Sigmoid colon (tissue), 6 donors: ENCODE measurements at regions not wholly inside any gene's neighbourhood (a gene's known extent, or its start where the extent isn't known, plus 50 kb on each side); places are given as distances from the start of the nearest gene placed in this dataset.

Experiments
- DNase-seq: peaks from one replicate; pipeline ENCODE4 v3.0.0-alpha.2; 2019
- H3K27ac ChIP-seq, 4 donors: fragments of 200-600 bp; sonication (generic); one replicate each; pipeline ENCODE4 v1.5.1; 2016 to 2019; ENCODE audit warnings: mild to moderate bottlenecking in 1 of 4
- H3K27me3 ChIP-seq, 3 donors: fragments of 200-600 bp; sonication (generic); one replicate each; pipeline ENCODE4 v1.5.1; 2019; ENCODE audit warnings: mild to moderate bottlenecking in 1 of 3
- H3K36me3 ChIP-seq, 4 donors: fragments of 200-600 bp; sonication (generic); one replicate each; pipeline ENCODE4 v1.5.1; 2016 to 2019
- H3K4me1 ChIP-seq, 4 donors: fragments of 200-600 bp; sonication (generic); one replicate each; pipeline ENCODE4 v1.5.1; 2017 to 2019
- H3K4me3 ChIP-seq, 4 donors: fragments of 200-600 bp; sonication (generic); one replicate each; pipeline ENCODE4 v1.5.1; 2017 to 2019; ENCODE audit warnings: mild to moderate bottlenecking in 2 of 4, moderate library complexity in 1 of 4
- H3K9me3 ChIP-seq, 4 donors: fragments of 200-600 bp in 3 of 4; sonication (generic) in 3 of 4; one replicate each; pipeline versions ENCODE4 v1.5.1 to v1.6.1; 2013 to 2019
- CTCF ChIP-seq, 4 experiments: fragments of 450-650 bp in 3 of 4; fragments of 200-600 bp in 1 of 4; IDR thresholded peaks; one replicate each; pipeline ENCODE4 v1.5.1; 2016 to 2019; ENCODE audit warnings: antibody characterized with exemption in 4 of 4, mild to moderate bottlenecking in 3 of 4, moderate library complexity in 2 of 4
- EP300 ChIP-seq, 4 donors: sonication (generic); formaldehyde crosslinking; IDR thresholded peaks; one replicate each; pipeline ENCODE4 v1.6.1; 2017; ENCODE audit warnings: antibody characterized with exemption in 4 of 4
- POLR2A ChIP-seq, 2 donors: fragments of 450-650 bp; IDR thresholded peaks; one replicate each; pipeline ENCODE4 v1.6.1; 2016; ENCODE audit warnings: antibody characterized with exemption in 2 of 2, mild to moderate bottlenecking in 2 of 2, moderate library complexity in 2 of 2
- POLR2AphosphoS5 ChIP-seq, 4 donors: sonication (generic); formaldehyde crosslinking; IDR thresholded peaks; one replicate each; pipeline ENCODE4 v1.6.1; 2017; ENCODE audit warnings: antibody characterized with exemption in 4 of 4
- WGBS, 2 donors: extraction: QIAGEN DNeasy Blood & Tissue Kit; methylation state at CpG; one replicate each; pipeline ENCODE4 v1.1.7; 2013; 5-methylcytosine and 5-hydroxymethylcytosine counted together
- intact Hi-C: fragments of 100-400 bp; cut with DNase I; formaldehyde crosslinking; loops from one replicate; pipeline ENCODE4 v1.15.1; 2023
- donor health status: healthy with polysubstance abuse.
- donor health status: healthy.

GRCh38 chr17:53516636-53517035, 306.1 kb upstream of the KIF2B start:
- H3K9me3 ChIP-seq: no peaks in the 10 kb centered on the region
- no peak for TF ChIP-seq CTCF (IDR thresholded peaks at IDR 0.05)
- no peak for TF ChIP-seq POLR2A (IDR thresholded peaks at IDR 0.05)
- no peak for TF ChIP-seq EP300 (IDR thresholded peaks at IDR 0.05)
- TF ChIP-seq POLR2AphosphoS5 (IDR thresholded peaks at IDR 0.05): no peak
- DNase-seq: no peak
- H3K4me1 ChIP-seq: no peaks in the 10 kb centered on the region
- intact Hi-C loops: no loop called here
- H3K4me3 ChIP-seq: no peak overlapping the region
- H3K27ac ChIP-seq: no peak overlapping the region
- no peaks in the 10 kb centered on the region for H3K27me3 ChIP-seq
- no peaks in the 10 kb centered on the region for H3K36me3 ChIP-seq
- WGBS, 2 donors: 20 to 23% methylated on average over 3 of the region's 3 CpGs

- no peak for TF ChIP-seq CTCF (IDR thresholded peaks at IDR 0.05)
- TF ChIP-seq EP300 (IDR thresholded peaks at IDR 0.05): peak in 2 of 4 donors; percentile 34 to 74
- peak; percentile 76 to 91 (median 88) for TF ChIP-seq POLR2AphosphoS5 (IDR thresholded peaks at IDR 0.05)
- H3K27ac ChIP-seq: peak overlapping the region in 1 of 4 donors; percentile 39
- no peaks in the 10 kb centered on the region for H3K9me3 ChIP-seq
- no peak for DNase-seq
- 77 to 79% methylated on average over 2 of the region's 2 CpGs for WGBS, 2 donors
- H3K4me1 ChIP-seq: peaks cover 0 to 11% (median 0%) of the 10 kb centered on the region in 4 donors
- no peaks in the 10 kb centered on the region for H3K36me3 ChIP-seq
- intact Hi-C loops: no loop called here
- no peaks in the 10 kb centered on the region for H3K27me3 ChIP-seq
- no peak overlapping the region for H3K4me3 ChIP-seq
These were observed 323.4 kb upstream of the KIF2B start for GRCh38 chr17:53499277-53499676.

- 95 to 96% methylated on average over 1 of the region's 1 CpG for WGBS, 2 donors
- Histone ChIP-seq H3K4me1 (peaks cover 0 to 21% (median 0%) of the 10 kb centered on the region in 4 donors), H3K9me3 (no peaks in the 10 kb centered on the region), H3K36me3 (no peaks in the 10 kb centered on the region), H3K27ac (no peak overlapping the region), H3K4me3 (no peak overlapping the region), H3K27me3 (no peaks in the 10 kb centered on the region)
- intact Hi-C loops: no loop called here
- no peak for DNase-seq
- TF ChIP-seq EP300 (IDR thresholded peaks at IDR 0.05): no peak
- TF ChIP-seq CTCF (IDR thresholded peaks at IDR 0.05): no peak
- no peak for TF ChIP-seq POLR2AphosphoS5 (IDR thresholded peaks at IDR 0.05)
- no peak for TF ChIP-seq POLR2A (IDR thresholded peaks at IDR 0.05)
These were observed 326.4 kb upstream of the KIF2B start for GRCh38 chr17:53496356-53496755.

GRCh38 chr17:53492532-53492931, 330.2 kb upstream of the KIF2B start:
- WGBS, 2 donors: 74 to 75% methylated on average over 3 of the region's 3 CpGs
- Histone ChIP-seq H3K27ac (no peak overlapping the region), H3K9me3 (no peaks in the 10 kb centered on the region), H3K4me1 (peaks cover 0 to 19% (median 0%) of the 10 kb centered on the region in 4 donors), H3K27me3 (no peaks in the 10 kb centered on the region), H3K36me3 (no peaks in the 10 kb centered on the region), H3K4me3 (no peak overlapping the region)
- intact Hi-C loops: no loop called here
- DNase-seq: no peak
- TF ChIP-seq CTCF (IDR thresholded peaks at IDR 0.05) (no peak), EP300 (IDR thresholded peaks at IDR 0.05) (no peak), POLR2AphosphoS5 (IDR thresholded peaks at IDR 0.05) (no peak), POLR2A (IDR thresholded peaks at IDR 0.05) (no peak)

GRCh38 chr17:53490447-53490968, 332.2 kb upstream of the KIF2B start:
- DNase-seq: no peak
- no peak overlapping the region for H3K4me3 ChIP-seq

More at GRCh38 chr17:53490447-53490968, 332.2 kb upstream of the KIF2B start:
- Histone ChIP-seq H3K9me3 (no peaks in the 10 kb centered on the region), H3K4me1 (peaks cover 0 to 19% (median 0%) of the 10 kb centered on the region in 4 donors), H3K27ac (no peak overlapping the region), H3K27me3 (no peaks in the 10 kb centered on the region), H3K36me3 (no peaks in the 10 kb centered on the region)
- TF ChIP-seq EP300 (IDR thresholded peaks at IDR 0.05): no peak
- TF ChIP-seq POLR2A (IDR thresholded peaks at IDR 0.05): no peak
- no peak for TF ChIP-seq POLR2AphosphoS5 (IDR thresholded peaks at IDR 0.05)
- TF ChIP-seq CTCF (IDR thresholded peaks at IDR 0.05): no peak
- intact Hi-C loops: no loop called here
